Psoas muscle (tissue), 7 donors: ENCODE measurements at regions not wholly inside any gene's neighbourhood (a gene's known extent, or its start where the extent isn't known, plus 50 kb on each side); places are given as distances from the start of the nearest gene placed in this dataset.
"Not testable (repeated sequence)": the region's sequence is repeated elsewhere in the genome, so short reads cannot be mapped to it uniquely, and the experiment has no call there.

Experiments
- ATAC-seq, 4 donors: fragments of 200-7000 bp; cut with Tn5 transposase; one replicate each; pipeline ENCODE4 v1.9.1; 2020; ENCODE audit warnings: moderate library complexity in 3 of 4, mild to moderate bottlenecking in 2 of 4
- DNase-seq, 2 donors: peaks; one replicate each; pipeline ENCODE4 v3.0.0-alpha.2; 2020
- H3K27ac ChIP-seq: fragments of 200-600 bp; one replicate; pipeline ENCODE4 v1.8.0; 2022
- H3K27me3 ChIP-seq, 3 donors: fragments of 200-600 bp in 1 of 3; one replicate each; pipeline versions ENCODE4 v1.6.1 to v1.8.0; 2013 to 2022; ENCODE audit warnings: low read length in 2 of 3, mild to moderate bottlenecking in 2 of 3, moderate library complexity in 1 of 3; ENCODE audit not compliant: insufficient read depth in 3 of 3
- H3K36me3 ChIP-seq, 2 donors: fragments of 200-600 bp in 1 of 2; one replicate each; pipeline versions ENCODE4 v1.6.1 to v1.8.0; 2013 to 2022; ENCODE audit warnings: low read depth in 1 of 2, mild to moderate bottlenecking in 1 of 2, moderate library complexity in 1 of 2; ENCODE audit not compliant: insufficient read depth in 1 of 2
- H3K4me1 ChIP-seq: fragments of 200-600 bp; one replicate; pipeline ENCODE4 v1.8.0; 2022
- H3K4me3 ChIP-seq: fragments of 200-600 bp; one replicate; pipeline ENCODE4 v1.8.0; 2022; ENCODE audit warnings: mild to moderate bottlenecking
- H3K9me3 ChIP-seq: fragments of 200-600 bp; one replicate; pipeline ENCODE4 v1.8.0; 2022
- CTCF ChIP-seq: fragments of 200-600 bp; IDR thresholded peaks from one replicate; pipeline ENCODE4 v1.8.0; 2022; ENCODE audit warnings: antibody characterized with exemption
- WGBS, 3 donors: extraction: QIAGEN DNeasy Blood & Tissue Kit; methylation state at CpG; one replicate each; pipeline versions ENCODE4 v1.1.6 to v1.1.7; 2013; 5-methylcytosine and 5-hydroxymethylcytosine counted together
- intact Hi-C, 2 donors: fragments of 100-400 bp; cut with DNase I; formaldehyde crosslinking; loops; one replicate each; pipeline versions ENCODE4 v1.11.0 to v1.14.2; 2022
- donor health status: healthy with polysubstance abuse.
- donor health status: DM: no; HTN: no; CAD: no; lungs with moderate emphysema.
- donor health status: Bipolar disorder and iron deficiency.
- donor health status: healthy.
- donor health status: DM: yes; HTN: yes; CAD: no.
- donor health status: DM: no; HTN: no; CAD: no.
- donor health status: DM: yes; HTN: yes; CAD: no.

- ATAC-seq = no peak
- DNase-seq = no peak
- no peak for TF ChIP-seq CTCF
- Histone ChIP-seq H3K4me1 (no peaks in the 10 kb centered on the region), H3K27ac (no peak overlapping the region), H3K4me3 (no peak overlapping the region), H3K27me3 (no peaks in the 10 kb centered on the region), H3K36me3 (no peaks in the 10 kb centered on the region), H3K9me3 (no peaks in the 10 kb centered on the region)
- intact Hi-C loops = no loop called here
- WGBS, 3 donors = 79 to 88% (median 80%) methylated on average over 6 of the region's 6 CpGs
Observed at GRCh38 chr6:81937296-81937937, 184.9 kb upstream of the TENT5A start.

GRCh38 chr6:81934936-81935335 lies 182.5 kb upstream of the TENT5A start:
- intact Hi-C loops = no loop called here
- Histone ChIP-seq H3K27ac (no peak overlapping the region), H3K9me3 (no peaks in the 10 kb centered on the region), H3K4me3 (no peak overlapping the region), H3K27me3 (no peaks in the 10 kb centered on the region), H3K36me3 (no peaks in the 10 kb centered on the region), H3K4me1 (no peaks in the 10 kb centered on the region)
- ATAC-seq (no peak), DNase-seq (no peak)
- WGBS, 3 donors = 59 to 86% (median 68%) methylated on average over 1 of the region's 1 CpG
- TF ChIP-seq CTCF = no peak

- Histone ChIP-seq H3K4me3 (no peak overlapping the region), H3K27ac (no peak overlapping the region), H3K4me1 (no peaks in the 10 kb centered on the region), H3K27me3 (no peaks in the 10 kb centered on the region), H3K9me3 (no peaks in the 10 kb centered on the region), H3K36me3 (no peaks in the 10 kb centered on the region)
- intact Hi-C loops = no loop called here
- 92 to 97% (median 92%) methylated on average over 1 of the region's 1 CpG for WGBS, 3 donors
- ATAC-seq = no peak
- no peak for DNase-seq
- no peak for TF ChIP-seq CTCF
Observed at GRCh38 chr6:81933608-81934051, 181.1 kb upstream of the TENT5A start.

- Histone ChIP-seq H3K27me3 (no peaks in the 10 kb centered on the region), H3K4me1 (no peaks in the 10 kb centered on the region), H3K36me3 (no peaks in the 10 kb centered on the region), H3K9me3 (no peaks in the 10 kb centered on the region), H3K27ac (no peak overlapping the region), H3K4me3 (no peak overlapping the region)
- ATAC-seq (no peak), DNase-seq (no peak)
- intact Hi-C loops = no loop called here
- 93 to 97% (median 95%) methylated on average over 3 of the region's 3 CpGs for WGBS, 3 donors
- no peak for TF ChIP-seq CTCF
Observed at GRCh38 chr6:81933089-81933488, 180.6 kb upstream of the TENT5A start.

- intact Hi-C loops, H3K36me3 ChIP-seq, ATAC-seq, H3K4me3 ChIP-seq, H3K4me1 ChIP-seq, H3K9me3 ChIP-seq, DNase-seq, H3K27me3 ChIP-seq, H3K27ac ChIP-seq: not testable (repeated sequence)
Observed at GRCh38 chr6:81932448-81932847, 180.0 kb upstream of the TENT5A start.
